Natural killer cell treated with Interleukin-12 subunit alpha and Interleukin-12 subunit beta and Interleukin-15 and Interleukin-18, amount 100 ng/mL, for 72 hours (primary cell): ENCODE measurements at regions not wholly inside any gene's neighbourhood (a gene's known extent, or its start where the extent isn't known, plus 50 kb on each side); places are given as distances from the start of the nearest gene placed in this dataset.

Experiments used
- ATAC-seq, 2 donors: fragments of 150-1000 bp; cut with Tn5 transposase in 1 of 2; sonication (Bioruptor Pico), chemical (Tn5 transposase) in 1 of 2; 2 replicates each; pipeline ENCODE4 v1.10.0; 2021
- DNase-seq: peaks from one replicate; pipeline ENCODE4 v3.0.0; 2022; ENCODE audit warnings: low spot score
- H3K27ac Mint-ChIP-seq, 2 donors: 1 replicate in 1 of 2; 2 replicates in 1 of 2; pipeline ENCODE4 v1.8.0; 2022; ENCODE audit warnings: mixed read lengths in 2 of 2, mild to moderate bottlenecking in 1 of 2, moderate library complexity in 1 of 2
- H3K27me3 Mint-ChIP-seq, 2 donors: 1 replicate in 1 of 2; 2 replicates in 1 of 2; pipeline ENCODE4 v1.8.0; 2022; ENCODE audit warnings: mixed read lengths in 2 of 2
- H3K36me3 Mint-ChIP-seq: one replicate; pipeline ENCODE4 v1.8.0; 2022; ENCODE audit warnings: mixed read lengths
- H3K4me1 Mint-ChIP-seq, 2 donors: 1 replicate in 1 of 2; 2 replicates in 1 of 2; pipeline ENCODE4 v1.8.0; 2022; ENCODE audit warnings: low read depth in 2 of 2, mixed read lengths in 2 of 2, mild to moderate bottlenecking in 1 of 2
- H3K4me3 Mint-ChIP-seq: one replicate; pipeline ENCODE4 v1.8.0; 2022; ENCODE audit warnings: mixed read lengths
- H3K9me3 Mint-ChIP-seq: 2 replicates; pipeline ENCODE4 v1.8.0; 2022; ENCODE audit warnings: mixed read lengths

- Mint-ChIP-seq H3K27me3 (no peaks in the 10 kb centered on the region), H3K36me3 (no peaks in the 10 kb centered on the region), H3K27ac (no peak overlapping the region), H3K4me1 (peaks cover 0 to 12% of the 10 kb centered on the region in 2 donors), H3K4me3 (no peak overlapping the region), H3K9me3 (no peaks in the 10 kb centered on the region)
- DNase-seq (no peak), ATAC-seq (no peak)
Measured at GRCh38 chr12:124370384-124370783, 75.5 kb downstream of the RFLNA start.

GRCh38 chr12:124369827-124370378 lies 75.0 kb downstream of the RFLNA start:
- no peak for ATAC-seq
- Mint-ChIP-seq H3K27me3 (no peaks in the 10 kb centered on the region), H3K4me3 (no peak overlapping the region), H3K27ac (no peak overlapping the region), H3K36me3 (no peaks in the 10 kb centered on the region), H3K4me1 (peaks cover 0 to 12% of the 10 kb centered on the region in 2 donors), H3K9me3 (no peaks in the 10 kb centered on the region)
- no peak for DNase-seq

DNA sequence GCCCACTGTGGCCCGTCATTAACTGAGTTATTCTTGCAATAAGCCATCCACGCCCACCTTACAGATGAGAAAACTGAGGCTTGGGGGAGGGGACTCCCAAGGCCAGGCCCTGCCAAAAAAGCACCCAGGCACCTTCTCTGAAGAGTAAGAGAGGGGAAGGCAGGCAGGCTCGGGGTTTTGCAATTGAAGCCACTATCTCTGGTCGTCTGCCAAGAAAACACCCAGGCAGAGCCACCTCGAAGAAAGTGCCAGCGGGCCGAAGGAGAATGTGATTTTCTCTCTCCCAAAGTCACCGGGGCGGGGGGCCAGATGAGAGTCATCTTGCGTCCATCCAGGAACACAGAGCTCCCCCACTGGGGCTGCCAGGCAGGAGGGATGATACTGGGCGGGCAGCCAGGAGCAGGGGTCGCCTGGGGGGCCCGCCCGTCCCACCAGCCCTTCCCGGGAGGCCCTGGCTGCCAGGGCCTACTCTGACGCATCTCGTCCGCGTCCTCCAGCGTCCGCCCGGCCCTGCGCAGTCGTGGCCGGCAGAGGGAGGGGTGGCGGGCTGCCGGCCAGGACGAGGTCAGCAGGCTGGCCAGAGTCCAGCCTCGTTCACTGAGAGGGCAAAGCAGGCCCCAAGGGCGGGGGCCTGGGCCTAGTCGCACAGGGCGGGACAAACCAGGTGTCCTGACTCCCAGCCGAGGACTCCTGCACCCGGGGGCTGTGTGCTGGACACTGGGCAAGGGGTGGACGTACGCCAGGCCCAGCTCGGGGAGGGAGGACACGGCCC lies 74.3 kb downstream of the RFLNA start:
- H3K27me3 Mint-ChIP-seq, result no peaks in the 10 kb centered on the region
- peaks cover 0 to 12% of the 10 kb centered on the region in 2 donors for H3K4me1 Mint-ChIP-seq
- no peak overlapping the region for H3K27ac Mint-ChIP-seq
- DNase-seq (no peak), ATAC-seq (peak in 1 of 2 donors; percentile 14)
- no peaks in the 10 kb centered on the region for H3K36me3 Mint-ChIP-seq
- no peaks in the 10 kb centered on the region for H3K9me3 Mint-ChIP-seq
- no peak overlapping the region for H3K4me3 Mint-ChIP-seq

DNA sequence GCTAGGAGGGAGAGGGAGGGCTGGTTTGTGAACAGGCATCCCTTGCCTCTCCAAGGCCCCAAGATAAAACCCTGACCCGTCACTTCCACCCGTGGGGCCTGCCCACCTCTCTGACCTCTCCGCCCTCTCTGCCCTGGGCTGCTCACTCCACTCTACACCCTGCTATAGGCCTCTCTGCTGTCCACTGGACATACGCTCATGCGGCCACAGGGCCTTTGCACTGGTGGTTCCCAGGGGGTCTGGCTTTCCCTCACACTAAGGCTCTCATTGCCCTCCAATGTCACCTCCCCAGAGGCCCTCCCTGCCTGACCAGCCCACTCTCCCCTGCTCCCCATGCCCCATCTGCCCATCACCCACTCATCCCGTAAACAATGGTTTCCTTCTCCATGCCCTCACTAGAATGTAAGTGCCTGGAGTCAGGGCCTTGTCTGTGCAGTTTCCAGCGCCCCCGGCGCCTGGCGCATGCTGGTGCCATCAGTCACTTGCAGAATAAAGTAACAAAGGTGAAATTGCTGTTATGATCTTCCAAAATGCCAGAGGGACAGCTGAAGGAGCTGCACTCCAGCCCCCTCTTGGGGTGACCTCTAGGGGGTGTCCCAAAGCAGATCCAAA lies 73.6 kb downstream of the RFLNA start:
- H3K4me3 Mint-ChIP-seq, result no peak overlapping the region
- H3K27ac Mint-ChIP-seq, result no peak overlapping the region
- peaks cover 0 to 12% of the 10 kb centered on the region in 2 donors for H3K4me1 Mint-ChIP-seq
- no peaks in the 10 kb centered on the region for H3K9me3 Mint-ChIP-seq
- DNase-seq, result no peak
- no peaks in the 10 kb centered on the region for H3K27me3 Mint-ChIP-seq
- no peaks in the 10 kb centered on the region for H3K36me3 Mint-ChIP-seq
- ATAC-seq, result no peak

GRCh38 chr12:124365726-124366430 lies 71.0 kb downstream of the RFLNA start:
- Mint-ChIP-seq H3K36me3 (no peaks in the 10 kb centered on the region), H3K4me3 (no peak overlapping the region), H3K4me1 (peaks cover 0 to 12% of the 10 kb centered on the region in 2 donors), H3K27ac (no peak overlapping the region), H3K9me3 (no peaks in the 10 kb centered on the region), H3K27me3 (no peaks in the 10 kb centered on the region)
- DNase-seq, result no peak
- ATAC-seq, result no peak
